SK-N-SH treated with all-trans-retinoic acid at 6 μM for 48 hours (cell line): ENCODE measurements at regions not wholly inside any gene's neighbourhood (a gene's known extent, or its start where the extent isn't known, plus 50 kb on each side); places are given as distances from the start of the nearest gene placed in this dataset.

Experiments used
- ATAC-seq: fragments of 200-7000 bp; cut with Tn5 transposase; 3 replicates; pipeline ENCODE4 v1.9.1; 2020; ENCODE audit warnings: mild to moderate bottlenecking, moderate library complexity
- BACH2 ChIP-seq: fragments of 250-450 bp; sonication (Bioruptor Pico); IDR thresholded peaks from 2 replicates; pipeline ENCODE4 v1.9.0; 2021; ENCODE audit warnings: mild to moderate bottlenecking, borderline replicate concordance
- CSDC2 ChIP-seq: fragments of 250-450 bp; sonication (Bioruptor Pico); IDR thresholded peaks from 2 replicates; pipeline ENCODE4 v1.5.0; 2020; ENCODE audit warnings: mild to moderate bottlenecking, moderate library complexity
- ESRRG ChIP-seq: fragments of 250-450 bp; sonication (Bioruptor Pico); IDR thresholded peaks from 2 replicates; pipeline ENCODE4 v1.6.1; 2021; ENCODE audit warnings: mild to moderate bottlenecking
- GLIS3 ChIP-seq: fragments of 250-450 bp; sonication (Bioruptor Pico); IDR thresholded peaks from 2 replicates; pipeline ENCODE4 v1.5.0; 2020; ENCODE audit warnings: mild to moderate bottlenecking, moderate library complexity
- ISL1 ChIP-seq: fragments of 250-450 bp; sonication (Bioruptor Pico); IDR thresholded peaks from 2 replicates; pipeline ENCODE4 v2.1.2; 2022; ENCODE audit warnings: mild to moderate bottlenecking, moderate library complexity
- OSR1 ChIP-seq: fragments of 250-450 bp; sonication (Bioruptor Pico); IDR thresholded peaks from 2 replicates; pipeline ENCODE4 v1.8.0; 2022; ENCODE audit warnings: moderate library complexity, mild to moderate bottlenecking, inconsistent platforms
- PPARA ChIP-seq: fragments of 250-450 bp; sonication (Bioruptor Pico); IDR thresholded peaks from 2 replicates; pipeline ENCODE4 v1.5.0; 2020; ENCODE audit warnings: mild to moderate bottlenecking, borderline replicate concordance
- RARB ChIP-seq: fragments of 250-450 bp; sonication (Bioruptor Pico); IDR thresholded peaks from 2 replicates; pipeline ENCODE4 v1.8.0; 2021; ENCODE audit warnings: mild to moderate bottlenecking, moderate library complexity
- SNAI2 ChIP-seq: fragments of 250-450 bp; sonication (Bioruptor Pico); IDR thresholded peaks from 2 replicates; pipeline ENCODE4 v1.5.0; 2020; ENCODE audit warnings: mild to moderate bottlenecking, moderate library complexity
- TCF4 ChIP-seq: fragments of 250-450 bp; sonication (Bioruptor Pico); IDR thresholded peaks from 2 replicates; pipeline ENCODE4 v1.8.0; 2021; ENCODE audit warnings: mild to moderate bottlenecking, moderate library complexity, borderline replicate concordance
- TOX ChIP-seq: fragments of 250-450 bp; sonication (Bioruptor Pico); IDR thresholded peaks from 2 replicates; pipeline ENCODE4 v1.8.0; 2021; ENCODE audit warnings: mild to moderate bottlenecking, moderate library complexity, borderline replicate concordance
- ZFP3 ChIP-seq: fragments of 250-450 bp; sonication (Bioruptor Pico); IDR thresholded peaks from 2 replicates; pipeline ENCODE4 v1.5.0; 2020; ENCODE audit warnings: mild to moderate bottlenecking, moderate library complexity
- ZFP30 ChIP-seq: fragments of 450-650 bp; formaldehyde crosslinking; IDR thresholded peaks from 2 replicates; pipeline ENCODE4 v1.5.0; 2022; ENCODE audit warnings: mild to moderate bottlenecking, moderate library complexity
- ZNF565 ChIP-seq: fragments of 450-650 bp; formaldehyde crosslinking; conservative IDR thresholded peaks from 2 replicates; pipeline ENCODE4 v1.5.0; 2020; ENCODE audit warnings: low read depth, mild to moderate bottlenecking, moderate library complexity
- ZNF70 ChIP-seq: fragments of 450-650 bp; formaldehyde crosslinking; IDR thresholded peaks from 2 replicates; pipeline ENCODE4 v1.5.0; 2020; ENCODE audit warnings: mild to moderate bottlenecking, moderate library complexity
- ZNF8 ChIP-seq: fragments of 450-650 bp; formaldehyde crosslinking; IDR thresholded peaks from 2 replicates; pipeline ENCODE4 v1.5.0; 2020; ENCODE audit warnings: mild to moderate bottlenecking, moderate library complexity
- TF ChIP-seq, protein P1 (sequence below): fragments of 250-450 bp; sonication (Bioruptor Pico); IDR thresholded peaks from 2 replicates; pipeline ENCODE4 v1.5.0; 2020; ENCODE audit warnings: mild to moderate bottlenecking, moderate library complexity
- TF ChIP-seq, protein P2 (sequence below): fragments of 250-450 bp; sonication (Bioruptor Pico); IDR thresholded peaks from 2 replicates; pipeline ENCODE4 v1.5.1; 2021; ENCODE audit warnings: mild to moderate bottlenecking, moderate library complexity
- TF ChIP-seq, protein P3 (sequence below): fragments of 250-450 bp; sonication (Bioruptor Pico); IDR thresholded peaks from 2 replicates; pipeline ENCODE4 v1.8.0; 2021; ENCODE audit warnings: low read depth, mild to moderate bottlenecking, moderate library complexity, borderline replicate concordance
- TF ChIP-seq, protein P4 (sequence below): fragments of 250-450 bp; sonication (Bioruptor Pico); IDR thresholded peaks from 2 replicates; pipeline ENCODE4 v1.5.1; 2020; ENCODE audit warnings: low read depth, mild to moderate bottlenecking, moderate library complexity
- TF ChIP-seq, protein P5 (sequence below): fragments of 250-450 bp; sonication (Bioruptor Pico); IDR thresholded peaks from 2 replicates; pipeline ENCODE4 v1.8.0; 2020; ENCODE audit warnings: mild to moderate bottlenecking, moderate library complexity, borderline replicate concordance

DNA sequence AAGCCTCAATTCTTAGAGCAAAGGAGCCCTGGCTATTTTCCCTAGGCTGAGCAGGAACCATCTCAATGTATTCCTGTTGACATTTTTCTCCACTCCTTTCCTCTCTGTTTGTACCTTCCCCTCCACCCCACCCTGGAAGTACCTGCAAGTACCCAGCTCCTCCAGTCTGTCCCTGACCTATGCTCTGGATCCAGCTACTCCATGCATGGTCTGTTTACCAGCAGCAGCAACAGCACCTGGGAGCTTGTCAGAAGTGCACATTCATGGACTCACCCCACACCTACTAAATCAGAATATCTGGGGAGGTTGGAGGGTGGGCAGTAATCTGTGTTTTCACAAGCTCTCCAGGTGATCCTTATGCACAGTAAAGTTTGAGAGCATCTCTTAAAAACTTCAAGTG, 240.7 kb upstream of the UMPS start (continued):
- TF ChIP-seq GLIS3 (CRISPR knock-in tag) (no peak), OSR1 (CRISPR knock-in tag) (no peak), ZFP30 (no peak)

DNA sequence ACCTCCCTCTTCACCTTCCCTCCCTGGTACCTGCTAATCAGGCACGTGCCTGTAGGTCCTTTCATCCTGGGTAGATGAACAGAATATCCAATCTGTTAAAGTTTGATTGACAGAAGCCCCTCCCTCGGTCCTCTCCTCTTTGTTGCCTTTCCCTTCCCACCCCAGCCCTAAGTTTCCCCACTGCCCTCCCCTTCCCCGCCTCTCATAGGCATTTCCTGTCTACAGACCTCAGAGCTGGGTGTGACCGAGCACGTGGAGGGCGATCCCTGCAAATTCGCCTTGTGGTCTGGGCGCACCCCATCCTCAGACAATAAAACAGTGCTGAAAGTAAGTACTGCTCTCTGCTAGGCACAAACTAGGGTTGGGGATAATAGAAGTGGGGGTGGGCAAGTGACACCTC, 239.2 kb upstream of the UMPS start:
- ATAC-seq = no peak
- TF ChIP-seq ZFP3 (CRISPR knock-in tag) = no peak
- no peak for TF ChIP-seq ZNF70 (CRISPR knock-in tag)
- TF ChIP-seq GLIS3 (CRISPR knock-in tag) = no peak
- TF ChIP-seq, protein P1, sequence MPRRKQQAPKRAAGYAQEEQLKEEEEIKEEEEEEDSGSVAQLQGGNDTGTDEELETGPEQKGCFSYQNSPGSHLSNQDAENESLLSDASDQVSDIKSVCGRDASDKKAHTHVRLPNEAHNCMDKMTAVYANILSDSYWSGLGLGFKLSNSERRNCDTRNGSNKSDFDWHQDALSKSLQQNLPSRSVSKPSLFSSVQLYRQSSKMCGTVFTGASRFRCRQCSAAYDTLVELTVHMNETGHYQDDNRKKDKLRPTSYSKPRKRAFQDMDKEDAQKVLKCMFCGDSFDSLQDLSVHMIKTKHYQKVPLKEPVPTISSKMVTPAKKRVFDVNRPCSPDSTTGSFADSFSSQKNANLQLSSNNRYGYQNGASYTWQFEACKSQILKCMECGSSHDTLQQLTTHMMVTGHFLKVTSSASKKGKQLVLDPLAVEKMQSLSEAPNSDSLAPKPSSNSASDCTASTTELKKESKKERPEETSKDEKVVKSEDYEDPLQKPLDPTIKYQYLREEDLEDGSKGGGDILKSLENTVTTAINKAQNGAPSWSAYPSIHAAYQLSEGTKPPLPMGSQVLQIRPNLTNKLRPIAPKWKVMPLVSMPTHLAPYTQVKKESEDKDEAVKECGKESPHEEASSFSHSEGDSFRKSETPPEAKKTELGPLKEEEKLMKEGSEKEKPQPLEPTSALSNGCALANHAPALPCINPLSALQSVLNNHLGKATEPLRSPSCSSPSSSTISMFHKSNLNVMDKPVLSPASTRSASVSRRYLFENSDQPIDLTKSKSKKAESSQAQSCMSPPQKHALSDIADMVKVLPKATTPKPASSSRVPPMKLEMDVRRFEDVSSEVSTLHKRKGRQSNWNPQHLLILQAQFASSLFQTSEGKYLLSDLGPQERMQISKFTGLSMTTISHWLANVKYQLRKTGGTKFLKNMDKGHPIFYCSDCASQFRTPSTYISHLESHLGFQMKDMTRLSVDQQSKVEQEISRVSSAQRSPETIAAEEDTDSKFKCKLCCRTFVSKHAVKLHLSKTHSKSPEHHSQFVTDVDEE (CRISPR knock-in tag) = no peak
- no peak for TF ChIP-seq BACH2
- no peak for TF ChIP-seq ISL1 (CRISPR knock-in tag)
- no peak for TF ChIP-seq ESRRG (CRISPR knock-in tag)

DNA sequence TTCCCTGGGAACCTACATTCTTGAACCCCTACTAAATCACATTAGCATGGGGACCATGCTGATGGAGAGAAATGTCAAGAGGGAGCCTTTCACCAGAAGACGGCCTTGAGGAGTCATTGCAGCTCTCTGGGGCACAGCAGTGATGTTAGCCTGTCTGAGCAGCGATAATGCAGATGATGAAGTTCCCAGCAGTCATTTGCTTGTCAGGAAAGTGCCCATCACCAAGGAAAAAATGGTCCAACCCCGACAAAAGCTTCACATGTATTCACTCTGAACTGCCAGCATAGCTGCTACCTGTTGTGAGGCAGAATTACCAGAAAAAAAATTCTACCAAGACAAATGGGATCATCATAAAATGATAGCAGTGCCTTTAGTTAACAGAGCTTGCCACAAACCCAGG, 238.4 kb upstream of the UMPS start:
- ATAC-seq = no peak
- TF ChIP-seq ISL1 (CRISPR knock-in tag) = no peak
- TF ChIP-seq PPARA = no peak
- TF ChIP-seq BACH2 = no peak
- TF ChIP-seq ZFP3 (CRISPR knock-in tag) = no peak
- no peak for TF ChIP-seq GLIS3 (CRISPR knock-in tag)
- TF ChIP-seq, protein P2, sequence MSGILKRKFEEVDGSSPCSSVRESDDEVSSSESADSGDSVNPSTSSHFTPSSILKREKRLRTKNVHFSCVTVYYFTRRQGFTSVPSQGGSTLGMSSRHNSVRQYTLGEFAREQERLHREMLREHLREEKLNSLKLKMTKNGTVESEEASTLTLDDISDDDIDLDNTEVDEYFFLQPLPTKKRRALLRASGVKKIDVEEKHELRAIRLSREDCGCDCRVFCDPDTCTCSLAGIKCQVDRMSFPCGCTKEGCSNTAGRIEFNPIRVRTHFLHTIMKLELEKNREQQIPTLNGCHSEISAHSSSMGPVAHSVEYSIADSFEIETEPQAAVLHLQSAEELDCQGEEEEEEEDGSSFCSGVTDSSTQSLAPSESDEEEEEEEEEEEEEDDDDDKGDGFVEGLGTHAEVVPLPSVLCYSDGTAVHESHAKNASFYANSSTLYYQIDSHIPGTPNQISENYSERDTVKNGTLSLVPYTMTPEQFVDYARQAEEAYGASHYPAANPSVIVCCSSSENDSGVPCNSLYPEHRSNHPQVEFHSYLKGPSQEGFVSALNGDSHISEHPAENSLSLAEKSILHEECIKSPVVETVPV (CRISPR knock-in tag) = no peak
- no peak for TF ChIP-seq TOX (CRISPR knock-in tag)
- no peak for TF ChIP-seq SNAI2
- TF ChIP-seq, protein P3, sequence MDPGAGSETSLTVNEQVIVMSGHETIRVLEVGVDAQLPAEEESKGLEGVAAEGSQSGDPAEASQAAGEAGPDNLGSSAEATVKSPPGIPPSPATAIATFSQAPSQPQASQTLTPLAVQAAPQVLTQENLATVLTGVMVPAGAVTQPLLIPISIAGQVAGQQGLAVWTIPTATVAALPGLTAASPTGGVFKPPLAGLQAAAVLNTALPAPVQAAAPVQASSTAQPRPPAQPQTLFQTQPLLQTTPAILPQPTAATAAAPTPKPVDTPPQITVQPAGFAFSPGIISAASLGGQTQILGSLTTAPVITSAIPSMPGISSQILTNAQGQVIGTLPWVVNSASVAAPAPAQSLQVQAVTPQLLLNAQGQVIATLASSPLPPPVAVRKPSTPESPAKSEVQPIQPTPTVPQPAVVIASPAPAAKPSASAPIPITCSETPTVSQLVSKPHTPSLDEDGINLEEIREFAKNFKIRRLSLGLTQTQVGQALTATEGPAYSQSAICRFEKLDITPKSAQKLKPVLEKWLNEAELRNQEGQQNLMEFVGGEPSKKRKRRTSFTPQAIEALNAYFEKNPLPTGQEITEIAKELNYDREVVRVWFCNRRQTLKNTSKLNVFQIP = no peak
- no peak for TF ChIP-seq OSR1 (CRISPR knock-in tag)
- TF ChIP-seq ZFP30 = no peak
- TF ChIP-seq ZNF8 (CRISPR knock-in tag) = no peak
- no peak for TF ChIP-seq ESRRG (CRISPR knock-in tag)
- TF ChIP-seq, all 23 proteins: peak for 0

DNA sequence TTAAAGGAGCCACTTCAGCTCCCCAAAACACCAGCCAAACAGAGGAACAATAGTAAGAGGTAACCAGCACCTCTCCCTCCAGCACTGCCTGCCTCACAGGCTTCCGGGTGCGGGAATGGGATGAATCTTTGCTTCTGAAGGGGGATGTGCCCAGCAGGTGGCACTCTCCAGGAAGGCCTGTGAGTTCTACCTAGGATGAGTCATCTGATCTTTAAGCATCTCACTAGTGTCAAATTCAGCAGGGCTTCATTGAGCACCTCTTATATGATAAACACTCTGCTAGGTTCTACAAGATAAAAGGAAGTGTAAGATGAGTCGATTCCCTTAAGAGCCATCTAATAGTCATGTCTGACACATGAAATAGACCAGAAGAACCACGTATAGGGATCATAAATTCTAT, 237.4 kb upstream of the UMPS start:
- no peak for TF ChIP-seq ZFP3 (CRISPR knock-in tag)
- TF ChIP-seq TCF4 (CRISPR knock-in tag) = no peak
- no peak for TF ChIP-seq ZNF8 (CRISPR knock-in tag)
- TF ChIP-seq GLIS3 (CRISPR knock-in tag) = no peak
- TF ChIP-seq ZNF565 = no peak
- TF ChIP-seq CSDC2 = no peak
- TF ChIP-seq, protein P4, sequence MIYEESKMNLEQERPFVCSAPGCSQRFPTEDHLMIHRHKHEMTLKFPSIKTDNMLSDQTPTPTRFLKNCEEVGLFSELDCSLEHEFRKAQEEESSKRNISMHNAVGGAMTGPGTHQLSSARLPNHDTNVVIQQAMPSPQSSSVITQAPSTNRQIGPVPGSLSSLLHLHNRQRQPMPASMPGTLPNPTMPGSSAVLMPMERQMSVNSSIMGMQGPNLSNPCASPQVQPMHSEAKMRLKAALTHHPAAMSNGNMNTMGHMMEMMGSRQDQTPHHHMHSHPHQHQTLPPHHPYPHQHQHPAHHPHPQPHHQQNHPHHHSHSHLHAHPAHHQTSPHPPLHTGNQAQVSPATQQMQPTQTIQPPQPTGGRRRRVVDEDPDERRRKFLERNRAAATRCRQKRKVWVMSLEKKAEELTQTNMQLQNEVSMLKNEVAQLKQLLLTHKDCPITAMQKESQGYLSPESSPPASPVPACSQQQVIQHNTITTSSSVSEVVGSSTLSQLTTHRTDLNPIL (CRISPR knock-in tag) = no peak
- TF ChIP-seq RARB (CRISPR knock-in tag) = no peak
- no peak for TF ChIP-seq BACH2
- TF ChIP-seq, protein P5, sequence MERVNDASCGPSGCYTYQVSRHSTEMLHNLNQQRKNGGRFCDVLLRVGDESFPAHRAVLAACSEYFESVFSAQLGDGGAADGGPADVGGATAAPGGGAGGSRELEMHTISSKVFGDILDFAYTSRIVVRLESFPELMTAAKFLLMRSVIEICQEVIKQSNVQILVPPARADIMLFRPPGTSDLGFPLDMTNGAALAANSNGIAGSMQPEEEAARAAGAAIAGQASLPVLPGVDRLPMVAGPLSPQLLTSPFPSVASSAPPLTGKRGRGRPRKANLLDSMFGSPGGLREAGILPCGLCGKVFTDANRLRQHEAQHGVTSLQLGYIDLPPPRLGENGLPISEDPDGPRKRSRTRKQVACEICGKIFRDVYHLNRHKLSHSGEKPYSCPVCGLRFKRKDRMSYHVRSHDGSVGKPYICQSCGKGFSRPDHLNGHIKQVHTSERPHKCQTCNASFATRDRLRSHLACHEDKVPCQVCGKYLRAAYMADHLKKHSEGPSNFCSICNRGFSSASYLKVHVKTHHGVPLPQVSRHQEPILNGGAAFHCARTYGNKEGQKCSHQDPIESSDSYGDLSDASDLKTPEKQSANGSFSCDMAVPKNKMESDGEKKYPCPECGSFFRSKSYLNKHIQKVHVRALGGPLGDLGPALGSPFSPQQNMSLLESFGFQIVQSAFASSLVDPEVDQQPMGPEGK (CRISPR knock-in tag) = no peak
- TF ChIP-seq, protein P1 (CRISPR knock-in tag) = no peak
- ATAC-seq = peak; percentile 87
